ENCODE measurements at regions not wholly inside any gene's neighbourhood (a gene's known extent, or its start where the extent isn't known, plus 50 kb on each side); places are given as distances from the start of the nearest gene placed in this dataset.

GRCh38 chr3:95055288-95055687 lies 992.4 kb downstream of the NSUN3 start:
- Histone ChIP-seq H3K9me3 (replicated peaks; ENCODE audit: control insufficient read depth, insufficient read depth, low read depth, low read length) (no peaks in the 10 kb centered on the region), H3K9me1 (ENCODE audit: control insufficient read depth, insufficient read depth, low read length) (no peaks in the 10 kb centered on the region), H3K36me3 (ENCODE audit: control insufficient read depth, insufficient read depth, low read length) (no peaks in the 10 kb centered on the region), H3K79me2 (ENCODE audit: control insufficient read depth, insufficient read depth, low read length) (no peaks in the 10 kb centered on the region), H3K27me3 (ENCODE audit: control insufficient read depth in 2 of 2, insufficient read depth in 2 of 2, low read length in 2 of 2) (no peaks in the 10 kb centered on the region), H3K4me3 (no peak overlapping the region), H2AFZ (ENCODE audit: low read depth, low read length) (no peak overlapping the region), H3K27ac (ENCODE audit: extremely low read depth, low read depth, low read length) (no peak overlapping the region), H3K4me2 (ENCODE audit: insufficient read depth, low read length) (no peak overlapping the region), H3K4me1 (replicated peaks in 1 of 2; ENCODE audit: control insufficient read depth in 2 of 2, insufficient read depth in 2 of 2, low read length in 2 of 2) (no peaks in the 10 kb centered on the region), H3K9ac (ENCODE audit: insufficient read depth in 1 of 2, low read depth in 2 of 2, low read length in 2 of 2) (no peak overlapping the region), H4K20me1 (replicated peaks; ENCODE audit: control insufficient read depth, insufficient read depth, low read length) (no peaks in the 10 kb centered on the region)
- 24% methylated on average over 2 of the region's 2 CpGs for WGBS (ENCODE audit: insufficient coverage, low coverage, missing lambda C conversion rate)
- no TSS peak for BruUV-seq (replicated peaks)
- ATAC-seq (no peak), FAIRE-seq (no peak), DNase-seq (ENCODE audit: extremely low read depth in 1 of 4, low spot score in 3 of 4) (no peak)
- in situ Hi-C loops (cut with MboI) (no loop called here), intact Hi-C loops (cut with micrococcal nuclease) (no loop called here)
- CTCF ChIA-PET (ENCODE audit: low intra/inter-chr PET ratio): no interaction called here
- no peak for TF ChIP-seq HNRNPK (IDR thresholded peaks at IDR 0.05; ENCODE audit: low read depth, low read length, poor library complexity, severe bottlenecking)
- no peak for TF ChIP-seq ZNF695 (CRISPR knock-in tag; IDR thresholded peaks at IDR 0.05)
- no peak for TF ChIP-seq ZNF384 (IDR thresholded peaks at IDR 0.05; ENCODE audit: low read depth, low read length)
- no peak for TF ChIP-seq PHTF2 (CRISPR knock-in tag; IDR thresholded peaks at IDR 0.05)
- no peak for TF ChIP-seq RBM34 (IDR thresholded peaks at IDR 0.05; ENCODE audit: borderline replicate concordance, insufficient read depth, low read length)
- no peak for TF ChIP-seq YBX1 (IDR thresholded peaks at IDR 0.05)
- POLR2A ChIA-PET: no interaction called here

DNA sequence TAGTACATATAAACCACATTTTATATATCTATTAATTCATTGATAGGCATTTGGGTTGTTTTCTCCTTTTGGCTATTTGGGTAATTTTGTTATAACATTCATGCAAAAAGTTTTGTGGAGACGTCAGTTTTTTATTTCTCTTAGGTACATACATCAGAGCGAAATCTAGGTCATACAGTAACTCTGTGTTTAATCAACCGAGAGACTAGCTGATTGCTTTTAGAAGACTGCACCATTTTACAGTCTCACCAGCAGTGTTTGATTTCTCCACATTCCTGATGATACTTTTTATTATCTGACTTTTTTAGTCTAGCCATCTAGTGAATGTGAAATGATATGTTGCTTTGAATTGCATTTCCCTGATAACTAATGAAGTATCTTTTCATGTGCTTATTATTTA lies 1019.3 kb downstream of the NSUN3 start:
- Histone ChIP-seq H3K27ac (ENCODE audit: extremely low read depth, low read depth, low read length) (no peak overlapping the region), H3K9me3 (replicated peaks; ENCODE audit: control insufficient read depth, insufficient read depth, low read depth, low read length) (no peaks in the 10 kb centered on the region), H3K4me3 (no peak overlapping the region), H3K36me3 (ENCODE audit: control insufficient read depth, insufficient read depth, low read length) (no peaks in the 10 kb centered on the region), H3K9ac (ENCODE audit: insufficient read depth in 1 of 2, low read depth in 2 of 2, low read length in 2 of 2) (no peak overlapping the region), H4K20me1 (replicated peaks; ENCODE audit: control insufficient read depth, insufficient read depth, low read length) (no peaks in the 10 kb centered on the region), H3K79me2 (ENCODE audit: control insufficient read depth, insufficient read depth, low read length) (no peaks in the 10 kb centered on the region), H2AFZ (ENCODE audit: low read depth, low read length) (no peak overlapping the region), H3K4me1 (replicated peaks in 1 of 2; ENCODE audit: control insufficient read depth in 2 of 2, insufficient read depth in 2 of 2, low read length in 2 of 2) (no peaks in the 10 kb centered on the region), H3K4me2 (ENCODE audit: insufficient read depth, low read length) (no peak overlapping the region), H3K27me3 (ENCODE audit: control insufficient read depth in 2 of 2, insufficient read depth in 2 of 2, low read length in 2 of 2) (no peaks in the 10 kb centered on the region), H3K9me1 (ENCODE audit: control insufficient read depth, insufficient read depth, low read length) (no peaks in the 10 kb centered on the region)
- in situ Hi-C loops (cut with MboI): no loop called here
- DNase-seq (ENCODE audit: extremely low read depth in 1 of 4, low spot score in 3 of 4): no peak
- no TSS peak for BruUV-seq (replicated peaks)
- intact Hi-C loops (cut with micrococcal nuclease): no loop called here
- no peak for ATAC-seq
- CTCF ChIA-PET (ENCODE audit: low intra/inter-chr PET ratio): no interaction called here
- 22% methylated on average over 3 of the region's 3 CpGs for WGBS (ENCODE audit: insufficient coverage, low coverage, missing lambda C conversion rate)
- POLR2A ChIA-PET: no interaction called here
- no peak for FAIRE-seq
- TF ChIP-seq TGIF2 (CRISPR knock-in tag; IDR thresholded peaks at IDR 0.05) (no peak), ZFX (CRISPR knock-in tag; IDR thresholded peaks at IDR 0.05) (no peak), NCOR1 (IDR thresholded peaks at IDR 0.05) (no peak), KDM1A (IDR thresholded peaks at IDR 0.05) (no peak), LEF1 (IDR thresholded peaks at IDR 0.05) (no peak), ZNF124 (CRISPR knock-in tag; IDR thresholded peaks at IDR 0.05) (no peak), TFAM (CRISPR knock-in tag; conservative IDR thresholded peaks at IDR 0.05) (no peak), FOXK2 (conservative IDR thresholded peaks at IDR 0.05 in 1 of 2, IDR thresholded peaks at IDR 0.05 in 1 of 2; ENCODE audit: low read depth in 2 of 2) (no peak), JUNB (CRISPR knock-in tag; conservative IDR thresholded peaks at IDR 0.05) (no peak), FOXP4 (CRISPR knock-in tag; IDR thresholded peaks at IDR 0.05; ENCODE audit: borderline replicate concordance) (no peak)
- TF ChIP-seq, protein P1, sequence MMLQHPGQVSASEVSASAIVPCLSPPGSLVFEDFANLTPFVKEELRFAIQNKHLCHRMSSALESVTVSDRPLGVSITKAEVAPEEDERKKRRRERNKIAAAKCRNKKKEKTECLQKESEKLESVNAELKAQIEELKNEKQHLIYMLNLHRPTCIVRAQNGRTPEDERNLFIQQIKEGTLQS (IDR thresholded peaks at IDR 0.05): no peak
- TF ChIP-seq, protein P1 (CRISPR knock-in tag; conservative IDR thresholded peaks at IDR 0.05): no peak

Measured in K562 (cell line).